ENCODE measurements at regions not wholly inside any gene's neighbourhood (a gene's known extent, or its start where the extent isn't known, plus 50 kb on each side); places are given as distances from the start of the nearest gene placed in this dataset.
A peak's percentile ranks its signal among the peaks of the same experiment; 100 is the strongest.

DNA sequence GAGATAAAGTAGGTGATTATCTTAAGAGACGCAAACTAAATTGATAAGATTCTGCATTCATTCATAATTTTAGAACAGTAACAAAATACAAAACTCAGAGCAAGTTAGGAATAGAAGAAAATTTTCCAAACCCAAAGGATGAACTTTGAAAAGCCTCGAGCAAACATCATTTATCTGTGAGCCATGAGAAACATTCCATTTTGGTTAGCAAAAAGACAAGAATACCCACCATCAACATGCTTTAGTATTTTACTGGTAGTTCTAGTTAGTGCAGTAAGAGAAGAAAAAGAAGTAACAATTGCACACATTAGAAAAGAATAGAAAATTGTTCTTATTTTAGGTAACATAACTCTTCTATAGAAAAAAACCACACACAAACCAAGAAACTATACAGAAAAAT, 291.3 kb upstream of the TCF4 start:
- no peak overlapping the region for H4K8ac ChIP-seq (ENCODE audit: low read depth in 2 of 2, low read length in 2 of 2)
- intact Hi-C loops (cut with micrococcal nuclease) = no loop called here
- no peaks in the 10 kb centered on the region for H3K79me1 ChIP-seq (ENCODE audit: low read depth in 1 of 2, low read length in 2 of 2)
- no peak for ATAC-seq (ENCODE audit: low read depth)
- H3K4me1 ChIP-seq (ENCODE audit: control insufficient read depth, insufficient read depth, low read length) = peaks cover 2% of the 10 kb centered on the region; the same call in 1 of the 2 replicates
- no peak overlapping the region for H2BK120ac ChIP-seq (ENCODE audit: low read depth, low read length)
- H3K36me3 ChIP-seq (ENCODE audit: control insufficient read depth, insufficient read depth, low read length) = no peaks in the 10 kb centered on the region
- no peak overlapping the region for H3K14ac ChIP-seq (replicated peaks; ENCODE audit: low read depth, low read length)
- H3K23ac ChIP-seq (ENCODE audit: low read depth, low read length) = no peak overlapping the region
- no peak overlapping the region for H2AFZ ChIP-seq (replicated peaks; ENCODE audit: low read length, poor library complexity)
- WGBS, 2 experiments (ENCODE audit: extremely low coverage in 2 of 2, insufficient read length in 1 of 2) = no CpG with 5 or more reads among the region's 2 CpGs
- no peak overlapping the region for H4K5ac ChIP-seq (ENCODE audit: low read depth, low read length)
- H2BK20ac ChIP-seq (ENCODE audit: low read depth, low read length) = no peak overlapping the region
- H3K4ac ChIP-seq (ENCODE audit: low read depth, low read length) = no peak overlapping the region
- H3K9me1 ChIP-seq (ENCODE audit: insufficient read depth, low read length) = 0 out of 2 replicates have a peak, but pooled peaks cover 3% of the 10 kb centered on the region
- H3K56ac ChIP-seq (ENCODE audit: extremely low read depth, insufficient read depth, low read length) = no peak overlapping the region
- DNase-seq = peak; percentile 68
- POLR2A ChIA-PET (ENCODE audit: unreplicated experiment) = no interaction called here
- BruUV-seq (replicated peaks) = no TSS peak
- no peaks in the 10 kb centered on the region for H3K9me3 ChIP-seq (ENCODE audit: control insufficient read depth, insufficient read depth, low read length)
- no peak overlapping the region for H2AK5ac ChIP-seq (ENCODE audit: low read depth, low read length)
- no peaks in the 10 kb centered on the region for H4K20me1 ChIP-seq (ENCODE audit: insufficient read depth, low read length)
- H4K91ac ChIP-seq (ENCODE audit: insufficient read depth, low read depth, low read length) = no peak overlapping the region
- no peak overlapping the region for H3K9ac ChIP-seq (ENCODE audit: low read depth, low read length)
- no peak overlapping the region for H3K18ac ChIP-seq (ENCODE audit: low read depth, low read length)
- H3K4me3 ChIP-seq (ENCODE audit: insufficient read depth, low read depth, low read length) = no peak overlapping the region
- dilution Hi-C loops (cut with HindIII; ENCODE audit: low sequenced_read_pairs, unreplicated experiment) = no loop called here
- TF ChIP-seq SMC3 (IDR thresholded peaks at IDR 0.05; ENCODE audit: low read depth, low read length) (no peak), MXI1 (IDR thresholded peaks at IDR 0.05; ENCODE audit: borderline replicate concordance, low read depth, low read length) (no peak), MAFK (IDR thresholded peaks at IDR 0.05; ENCODE audit: low read depth, low read length) (no peak), FOS (IDR thresholded peaks at IDR 0.05; ENCODE audit: low read depth, low read length) (no peak), BHLHE40 (IDR thresholded peaks at IDR 0.05; ENCODE audit: low read depth, low read length) (no peak), MAZ (IDR thresholded peaks at IDR 0.05; ENCODE audit: borderline replicate concordance, low read depth, low read length) (no peak), POLR2A (IDR thresholded peaks at IDR 0.05; ENCODE audit: low read depth, low read length) (no peak), RCOR1 (IDR thresholded peaks at IDR 0.05; ENCODE audit: insufficient replicate concordance, low read length) (no peak), RAD21 (IDR thresholded peaks at IDR 0.05; ENCODE audit: low read length) (no peak)
- TF ChIP-seq, protein P1, sequence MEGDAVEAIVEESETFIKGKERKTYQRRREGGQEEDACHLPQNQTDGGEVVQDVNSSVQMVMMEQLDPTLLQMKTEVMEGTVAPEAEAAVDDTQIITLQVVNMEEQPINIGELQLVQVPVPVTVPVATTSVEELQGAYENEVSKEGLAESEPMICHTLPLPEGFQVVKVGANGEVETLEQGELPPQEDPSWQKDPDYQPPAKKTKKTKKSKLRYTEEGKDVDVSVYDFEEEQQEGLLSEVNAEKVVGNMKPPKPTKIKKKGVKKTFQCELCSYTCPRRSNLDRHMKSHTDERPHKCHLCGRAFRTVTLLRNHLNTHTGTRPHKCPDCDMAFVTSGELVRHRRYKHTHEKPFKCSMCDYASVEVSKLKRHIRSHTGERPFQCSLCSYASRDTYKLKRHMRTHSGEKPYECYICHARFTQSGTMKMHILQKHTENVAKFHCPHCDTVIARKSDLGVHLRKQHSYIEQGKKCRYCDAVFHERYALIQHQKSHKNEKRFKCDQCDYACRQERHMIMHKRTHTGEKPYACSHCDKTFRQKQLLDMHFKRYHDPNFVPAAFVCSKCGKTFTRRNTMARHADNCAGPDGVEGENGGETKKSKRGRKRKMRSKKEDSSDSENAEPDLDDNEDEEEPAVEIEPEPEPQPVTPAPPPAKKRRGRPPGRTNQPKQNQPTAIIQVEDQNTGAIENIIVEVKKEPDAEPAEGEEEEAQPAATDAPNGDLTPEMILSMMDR (conservative IDR thresholded peaks at IDR 0.05; ENCODE audit: low read depth, low read length) = no peak
- CTCF ChIA-PET = interaction anchor here (0.7 kb wide), 1 partner anchor 536 kb away, joined by 3 read pairs; no protein-coding TSS in a partner anchor
- no peak overlapping the region for H3K4me2 ChIP-seq (ENCODE audit: low read depth, low read length)
- H3K27ac ChIP-seq (ENCODE audit: insufficient read depth, low read length) = no peak overlapping the region
- H2AK9ac ChIP-seq (replicated peaks; ENCODE audit: low read depth, low read length, poor library complexity) = no peak overlapping the region
- H2BK5ac ChIP-seq (ENCODE audit: low read depth, low read length, poor library complexity, severe bottlenecking) = no peak overlapping the region
- in situ Hi-C loops (cut with MboI; ENCODE audit: low sequenced_read_pairs) = no loop called here
- H2BK15ac ChIP-seq (ENCODE audit: low read depth, low read length) = no peak overlapping the region
- H3K27me3 ChIP-seq (ENCODE audit: control insufficient read depth, insufficient read depth, low read length) = no peaks in the 10 kb centered on the region

All from IMR-90 (cell line).